ENCODE measurements at regions not wholly inside any gene's neighbourhood (a gene's known extent, or its start where the extent isn't known, plus 50 kb on each side); places are given as distances from the start of the nearest gene placed in this dataset.

DNA sequence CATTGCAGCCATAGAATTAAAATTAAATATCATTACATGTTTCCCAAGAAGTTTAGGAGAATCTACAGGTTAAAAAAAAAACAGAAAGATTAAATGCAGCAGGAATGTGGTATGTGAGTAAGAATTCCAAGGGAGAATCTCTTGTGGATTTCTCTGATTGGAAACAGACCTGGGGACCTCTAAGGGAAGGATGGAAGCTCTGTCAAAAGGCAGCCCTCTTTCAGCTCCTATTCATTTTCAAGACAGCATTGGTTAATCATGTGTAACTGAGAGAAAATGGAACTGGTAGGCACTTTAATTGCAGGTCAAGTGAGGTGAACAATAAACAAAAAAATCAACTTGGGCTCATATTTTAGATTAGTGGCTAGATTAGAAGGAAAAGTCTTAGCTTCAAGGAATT is 81.4 kb upstream of the MTPN start:
- no peak overlapping the region for H3K4me3 ChIP-seq (ENCODE audit: low read depth, low read length)
- no peak for TF ChIP-seq CTCF (IDR thresholded peaks at IDR 0.05; ENCODE audit: insufficient read depth in 1 of 2, low read depth in 1 of 2, low read length in 1 of 2, severe bottlenecking in 1 of 2, unreplicated experiment in 1 of 2)
- H3K27me3 ChIP-seq (replicated peaks; ENCODE audit: control insufficient read depth, insufficient read depth, low read length) = no peaks in the 10 kb centered on the region; the same call in 1 of the 2 replicates
- Mint-ChIP-seq H3K27me3 (ENCODE audit: insufficient read depth, unreplicated experiment) (peaks cover 18% of the 10 kb centered on the region), H3K27ac (ENCODE audit: unreplicated experiment) (no peak overlapping the region), H3K4me3 (ENCODE audit: unreplicated experiment) (no peak overlapping the region), H3K4me1 (ENCODE audit: low read depth, unreplicated experiment) (peaks cover 7% of the 10 kb centered on the region), H3K9me3 (ENCODE audit: unreplicated experiment) (no peaks in the 10 kb centered on the region), H3K36me3 (ENCODE audit: insufficient read depth, unreplicated experiment) (no peaks in the 10 kb centered on the region)
- POLR2A ChIA-PET = no interaction called here
- CTCF ChIA-PET = no interaction called here
- H3K36me3 ChIP-seq (ENCODE audit: control insufficient read depth, insufficient read depth, low read length) = no peaks in the 10 kb centered on the region
- no peaks in the 10 kb centered on the region for H3K4me1 ChIP-seq
- intact Hi-C loops (cut with micrococcal nuclease; ENCODE audit: unreplicated experiment) = no loop called here
- no peaks in the 10 kb centered on the region for H3K9me3 ChIP-seq
- BruUV-seq (replicated peaks) = no TSS peak
- DNase-seq = no peak

- H3K4me1 ChIP-seq = no peaks in the 10 kb centered on the region
- CTCF ChIA-PET = no interaction called here
- no TSS peak for BruUV-seq (replicated peaks)
- H3K27ac Mint-ChIP-seq (ENCODE audit: unreplicated experiment) = no peak overlapping the region
- H3K9me3 Mint-ChIP-seq (ENCODE audit: unreplicated experiment) = no peaks in the 10 kb centered on the region
- H3K27me3 Mint-ChIP-seq (ENCODE audit: insufficient read depth, unreplicated experiment) = peaks cover 13% of the 10 kb centered on the region
- no peak for DNase-seq
- H3K4me1 Mint-ChIP-seq (ENCODE audit: low read depth, unreplicated experiment) = peaks cover 7% of the 10 kb centered on the region
- no peak overlapping the region for H3K4me3 Mint-ChIP-seq (ENCODE audit: unreplicated experiment)
- intact Hi-C loops (cut with micrococcal nuclease; ENCODE audit: unreplicated experiment) = no loop called here
- POLR2A ChIA-PET = no interaction called here
- H3K4me3 ChIP-seq (ENCODE audit: low read depth, low read length) = no peak overlapping the region
- no peaks in the 10 kb centered on the region; the same call in 1 of the 2 replicates for H3K27me3 ChIP-seq (replicated peaks; ENCODE audit: control insufficient read depth, insufficient read depth, low read length)
- no peaks in the 10 kb centered on the region for H3K36me3 Mint-ChIP-seq (ENCODE audit: insufficient read depth, unreplicated experiment)
- no peaks in the 10 kb centered on the region for H3K36me3 ChIP-seq (ENCODE audit: control insufficient read depth, insufficient read depth, low read length)
- no peaks in the 10 kb centered on the region for H3K9me3 ChIP-seq
- TF ChIP-seq CTCF (IDR thresholded peaks at IDR 0.05; ENCODE audit: insufficient read depth in 1 of 2, low read depth in 1 of 2, low read length in 1 of 2, severe bottlenecking in 1 of 2, unreplicated experiment in 1 of 2) = no peak
Measured at GRCh38 chr7:136057509-136057908, 80.3 kb upstream of the MTPN start.

DNA sequence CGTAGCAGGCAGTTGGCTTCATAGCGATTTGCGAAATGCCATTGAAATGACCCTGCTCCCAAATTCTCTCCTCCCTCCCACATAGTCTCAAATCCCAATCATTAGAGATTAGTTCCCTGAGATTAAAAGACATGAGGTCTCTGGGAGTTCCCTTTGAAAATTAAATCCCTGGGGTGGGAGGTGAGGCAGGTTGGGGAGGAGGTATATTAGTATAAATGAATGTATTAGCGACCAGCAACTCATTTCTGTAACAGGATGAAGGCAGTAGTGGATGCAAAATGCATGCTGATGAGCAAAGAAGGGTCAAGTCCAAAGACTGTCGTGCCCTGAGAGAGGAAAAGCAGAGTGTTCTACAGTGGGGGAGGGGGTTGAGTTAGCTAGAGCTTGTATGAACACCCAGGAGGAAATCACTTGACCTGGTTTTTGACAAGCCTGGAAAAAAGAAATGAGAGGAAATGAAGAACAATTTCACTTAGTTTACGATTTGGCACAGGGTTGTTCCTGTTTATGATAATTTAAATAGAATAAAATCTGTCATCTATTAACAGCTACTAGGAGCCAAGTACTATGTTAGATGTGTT is 79.6 kb upstream of the MTPN start:
- H3K36me3 Mint-ChIP-seq (ENCODE audit: insufficient read depth, unreplicated experiment) = no peaks in the 10 kb centered on the region
- Histone ChIP-seq H3K4me3 (ENCODE audit: low read depth, low read length) (no peak overlapping the region), H3K36me3 (ENCODE audit: control insufficient read depth, insufficient read depth, low read length) (no peaks in the 10 kb centered on the region), H3K4me1 (no peaks in the 10 kb centered on the region), H3K27me3 (replicated peaks; ENCODE audit: control insufficient read depth, insufficient read depth, low read length) (no peaks in the 10 kb centered on the region; the same call in 1 of the 2 replicates), H3K9me3 (no peaks in the 10 kb centered on the region)
- DNase-seq = no peak
- POLR2A ChIA-PET = no interaction called here
- no peak for TF ChIP-seq CTCF (IDR thresholded peaks at IDR 0.05; ENCODE audit: insufficient read depth in 1 of 2, low read depth in 1 of 2, low read length in 1 of 2, severe bottlenecking in 1 of 2, unreplicated experiment in 1 of 2)
- H3K27me3 Mint-ChIP-seq (ENCODE audit: insufficient read depth, unreplicated experiment) = peaks cover 10% of the 10 kb centered on the region
- H3K4me3 Mint-ChIP-seq (ENCODE audit: unreplicated experiment) = no peak overlapping the region
- intact Hi-C loops (cut with micrococcal nuclease; ENCODE audit: unreplicated experiment) = no loop called here
- no peaks in the 10 kb centered on the region for H3K9me3 Mint-ChIP-seq (ENCODE audit: unreplicated experiment)
- no TSS peak for BruUV-seq (replicated peaks)
- H3K27ac Mint-ChIP-seq (ENCODE audit: unreplicated experiment) = no peak overlapping the region
- H3K4me1 Mint-ChIP-seq (ENCODE audit: low read depth, unreplicated experiment) = peaks cover 7% of the 10 kb centered on the region
- CTCF ChIA-PET = no interaction called here
